Erythroblast (primary cell): ENCODE measurements at regions not wholly inside any gene's neighbourhood (a gene's known extent, or its start where the extent isn't known, plus 50 kb on each side); places are given as distances from the start of the nearest gene placed in this dataset.

ENCODE experiments used
- GATA1 ChIP-seq: IDR thresholded peaks from 2 replicates; pipeline ENCODE4 v1.6.1; 2011; ENCODE audit warnings: low read depth, mild to moderate bottlenecking, control low read depth, low read length, moderate library complexity
- POLR2A ChIP-seq: IDR thresholded peaks from 2 replicates; pipeline ENCODE4 v1.6.1; 2011; ENCODE audit warnings: mild to moderate bottlenecking, low read length

- TF ChIP-seq GATA1 (no peak), POLR2A (no peak)
Observed at GRCh38 chr9:19614294-19614693, 174.5 kb downstream of the SLC24A2 start.
